ENCODE measurements at regions not wholly inside any gene's neighbourhood (a gene's known extent, or its start where the extent isn't known, plus 50 kb on each side); places are given as distances from the start of the nearest gene placed in this dataset.
"Not testable (repeated sequence)": the region's sequence is repeated elsewhere in the genome, so short reads cannot be mapped to it uniquely, and the experiment has no call there.

- DNase-seq (ENCODE audit: low read depth): no peak
Observed at GRCh38 chr14:56996721-56997399, 186.6 kb upstream of the OTX2 start.

DNA sequence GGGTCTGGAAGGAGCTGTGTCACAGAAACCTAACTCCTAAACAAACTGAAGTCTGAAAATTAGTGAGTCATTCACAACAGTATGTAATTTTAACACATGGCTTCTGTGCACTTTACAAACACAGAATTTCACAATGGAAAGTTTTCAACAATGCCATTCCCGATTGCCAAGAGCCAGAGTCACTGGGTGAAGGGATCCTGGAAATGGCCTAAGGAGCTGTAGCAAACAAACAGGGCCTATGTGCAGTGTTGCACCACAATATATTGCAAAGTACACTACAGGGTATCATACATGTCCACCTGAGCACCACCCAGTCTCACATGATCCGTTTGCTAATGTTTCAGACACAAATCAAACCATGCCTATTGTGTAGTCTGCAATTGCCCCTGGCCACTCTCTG is 184.7 kb upstream of the OTX2 start:
- no peak for DNase-seq (ENCODE audit: low read depth)

GRCh38 chr14:56992332-56992820 is 182.1 kb upstream of the OTX2 start:
- DNase-seq (ENCODE audit: low read depth): no peak

DNA sequence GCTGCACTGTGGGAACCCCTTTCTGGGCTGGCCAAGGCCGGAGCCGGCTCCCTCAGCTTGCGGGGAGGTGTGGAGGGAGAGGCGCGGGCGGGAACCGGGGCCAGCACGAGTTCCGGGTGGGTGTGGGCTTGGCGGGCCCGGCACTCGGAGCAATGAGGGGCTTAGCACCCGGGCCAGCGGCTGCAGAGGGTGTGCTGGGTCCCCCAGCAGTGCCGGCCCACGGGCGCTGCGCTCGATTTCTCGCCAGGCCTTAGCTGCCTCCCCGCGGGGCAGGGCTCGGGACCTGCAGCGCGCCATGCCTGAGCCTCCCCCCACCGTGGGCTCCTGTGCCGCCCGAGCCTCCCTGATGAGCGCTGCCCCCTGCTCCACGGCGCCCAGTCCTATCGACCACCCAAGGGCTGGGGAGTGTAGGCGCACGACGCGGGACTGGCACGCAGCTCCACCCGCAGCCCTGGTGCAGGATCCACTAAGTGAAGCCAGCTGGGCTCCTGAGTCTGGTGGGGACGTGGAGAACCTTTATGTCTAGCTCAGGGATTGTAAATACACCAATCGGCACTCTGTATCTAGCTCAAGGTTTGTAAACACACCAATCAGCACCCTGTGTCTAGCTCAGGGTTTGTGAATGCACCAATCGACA is 180.8 kb upstream of the OTX2 start:
- not testable (repeated sequence) for DNase-seq (ENCODE audit: low read depth)

DNA sequence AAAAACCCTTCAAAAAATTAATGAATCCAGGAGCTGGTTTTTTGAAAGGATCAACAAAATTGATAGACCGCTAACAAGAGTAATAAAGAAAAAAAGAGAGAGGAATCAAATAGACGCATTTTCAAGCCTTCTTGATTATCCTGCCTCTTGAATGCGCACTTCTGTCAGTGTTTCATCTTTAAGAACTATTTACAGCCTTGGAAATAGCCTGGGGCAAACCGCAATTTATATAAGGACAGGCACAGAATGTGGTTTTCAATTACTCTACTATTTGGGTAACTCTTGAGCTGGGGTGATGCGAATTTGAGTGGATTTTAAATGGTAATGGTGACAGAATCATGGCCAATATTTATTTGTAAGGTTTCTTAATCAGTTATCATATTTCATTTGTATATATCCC is 179.1 kb upstream of the OTX2 start:
- no peak for DNase-seq (ENCODE audit: low read depth)

GRCh38 chr14:56979936-56980335 is 169.7 kb upstream of the OTX2 start:
- no peak for DNase-seq (ENCODE audit: low read depth)

GRCh38 chr14:56976211-56976610 is 165.9 kb upstream of the OTX2 start:
- no peak for DNase-seq (ENCODE audit: low read depth)

DNA sequence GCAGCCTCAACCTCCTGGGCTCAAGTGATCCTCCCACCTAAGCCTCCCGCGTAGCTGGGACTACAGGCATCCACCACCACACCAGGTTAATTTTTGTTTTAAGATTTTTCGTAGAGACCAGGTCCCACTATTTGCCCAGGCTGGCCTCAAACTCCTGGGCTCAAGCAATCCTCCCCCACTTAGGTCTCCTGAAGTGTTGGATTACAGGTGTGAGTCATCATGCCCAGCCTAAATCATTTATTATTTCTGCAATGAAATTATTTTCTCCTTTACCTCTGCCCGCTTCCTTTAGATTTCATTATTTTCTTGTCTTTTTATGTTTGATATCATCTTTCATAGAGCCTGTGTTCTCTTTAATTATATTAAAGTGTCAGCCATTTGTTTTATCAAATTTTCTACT is 165.2 kb upstream of the OTX2 start:
- no peak for DNase-seq (ENCODE audit: low read depth)

GRCh38 chr14:56972948-56973347 is 162.7 kb upstream of the OTX2 start:
- no peak for DNase-seq (ENCODE audit: low read depth)

GRCh38 chr14:56964895-56965294 is 154.6 kb upstream of the OTX2 start:
- no peak for DNase-seq (ENCODE audit: low read depth)

GRCh38 chr14:56963381-56963780 is 153.1 kb upstream of the OTX2 start:
- no peak for DNase-seq (ENCODE audit: low read depth)

- DNase-seq (ENCODE audit: low read depth): no peak
Observed at GRCh38 chr14:56962444-56963080, 152.3 kb upstream of the OTX2 start.

DNA sequence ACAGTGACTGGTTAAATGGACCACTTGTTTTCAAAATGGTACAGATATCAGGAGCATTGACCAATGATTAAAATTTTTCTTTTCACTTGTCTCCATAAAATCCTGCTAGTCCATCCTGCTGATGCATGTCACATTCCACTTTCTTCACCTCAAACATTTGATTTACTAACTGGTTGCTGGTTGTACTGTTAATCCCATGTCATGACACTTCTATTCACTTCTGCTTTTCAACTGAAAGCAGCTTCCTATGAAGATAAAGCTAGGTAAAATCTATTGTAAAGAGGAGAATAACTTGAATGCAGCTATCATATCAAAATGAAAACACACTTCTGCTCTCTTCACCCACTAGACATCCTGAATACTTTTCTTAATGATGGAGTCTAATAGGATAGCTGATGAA is 149.6 kb upstream of the OTX2 start:
- no peak for DNase-seq (ENCODE audit: low read depth)

- no peak for DNase-seq (ENCODE audit: low read depth)
Observed at GRCh38 chr14:56959121-56959520, 148.8 kb upstream of the OTX2 start.

- DNase-seq (ENCODE audit: low read depth): no peak
Observed at GRCh38 chr14:56956182-56956581, 145.9 kb upstream of the OTX2 start.

DNA sequence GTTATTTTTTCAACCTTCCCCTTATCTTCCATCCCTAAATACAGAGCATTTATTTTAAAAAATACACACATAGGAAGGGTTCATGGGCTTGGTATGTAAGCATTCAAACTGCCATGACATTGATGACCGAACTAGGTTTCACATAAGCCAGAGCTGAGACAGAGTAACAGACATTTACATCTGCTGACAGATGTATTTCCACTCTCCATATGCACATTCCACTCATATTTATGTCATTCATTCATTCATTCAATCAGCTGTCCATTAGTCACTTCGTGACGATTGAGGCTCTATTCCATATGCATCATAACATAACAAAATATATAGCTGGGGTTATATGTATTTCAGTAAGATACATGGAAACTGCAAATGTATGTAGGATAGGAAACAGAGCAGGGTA is 145.5 kb upstream of the OTX2 start:
- DNase-seq (ENCODE audit: low read depth): no peak

- DNase-seq (ENCODE audit: low read depth): no peak
Observed at GRCh38 chr14:56953884-56954283, 143.6 kb upstream of the OTX2 start.

- DNase-seq (ENCODE audit: low read depth): no peak
Observed at GRCh38 chr14:56952766-56953473, 142.6 kb upstream of the OTX2 start.

GRCh38 chr14:56949828-56950227 is 139.5 kb upstream of the OTX2 start:
- DNase-seq (ENCODE audit: low read depth): no peak

DNA sequence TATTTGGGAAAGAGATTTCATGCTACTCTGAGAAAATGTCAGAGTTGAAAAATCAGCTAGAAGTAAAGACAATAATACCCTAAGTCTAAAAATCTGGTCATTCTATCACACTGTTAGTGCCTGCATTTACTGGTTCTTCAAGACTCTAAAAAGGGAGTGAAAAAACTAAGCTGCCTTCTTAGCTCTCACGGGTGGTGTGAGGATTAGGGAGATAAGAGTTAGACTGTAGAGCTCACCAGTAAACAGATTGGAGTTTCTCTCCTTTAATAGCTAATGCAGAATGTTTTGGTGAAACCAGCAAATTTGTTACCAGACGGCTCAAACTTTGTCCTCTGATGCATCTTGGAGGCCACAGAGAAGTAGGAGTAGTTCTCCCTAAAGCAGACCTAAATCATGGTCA is 135.0 kb upstream of the OTX2 start:
- DNase-seq (ENCODE audit: low read depth): no peak

DNA sequence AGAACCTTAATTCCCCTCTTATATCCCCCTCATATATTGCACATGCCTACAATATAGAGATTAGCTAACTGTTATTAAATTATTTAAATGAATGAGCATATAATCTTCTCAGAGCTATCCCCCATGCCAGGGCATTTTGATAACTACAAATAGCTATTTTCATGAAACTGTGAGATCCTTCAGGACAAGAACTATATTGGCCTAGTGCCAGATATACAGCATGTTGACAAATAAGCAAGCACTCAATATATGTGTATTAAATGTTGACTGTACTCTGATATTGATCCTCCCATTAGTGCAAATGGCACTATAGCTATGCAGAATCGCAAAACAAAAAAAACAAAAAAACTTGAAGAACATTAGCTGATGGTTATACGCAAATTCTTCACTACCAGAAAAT is 134.1 kb upstream of the OTX2 start:
- no peak for DNase-seq (ENCODE audit: low read depth)

DNA sequence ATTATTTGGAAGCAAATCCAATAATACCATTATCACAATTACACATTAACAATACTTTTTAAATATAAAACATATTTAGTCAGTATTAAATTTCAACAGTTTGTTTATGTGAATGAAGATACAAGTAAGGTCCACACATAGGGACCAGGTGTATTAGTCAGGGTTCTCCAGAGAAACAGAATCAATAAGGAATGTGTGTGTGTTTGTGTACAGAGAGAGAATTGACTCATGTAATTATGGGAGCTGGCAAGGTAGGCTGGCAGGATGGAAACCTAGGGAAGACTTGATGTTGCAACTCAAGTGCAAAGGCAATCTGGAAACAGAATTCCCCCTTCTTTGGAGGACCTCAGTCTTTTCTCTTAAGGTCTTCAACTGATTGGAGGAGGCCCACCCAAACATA is 123.2 kb upstream of the OTX2 start:
- DNase-seq (ENCODE audit: low read depth): no peak
